ENCODE measurements at regions not wholly inside any gene's neighbourhood (a gene's known extent, or its start where the extent isn't known, plus 50 kb on each side); places are given as distances from the start of the nearest gene placed in this dataset.
"Not testable (repeated sequence)": the region's sequence is repeated elsewhere in the genome, so short reads cannot be mapped to it uniquely, and the experiment has no call there.

- DNase-seq (ENCODE audit: low read depth): not testable (repeated sequence)
Observed at GRCh38 chr9:78916884-78917283, 620.0 kb downstream of the PSAT1 start.

- no peak for DNase-seq (ENCODE audit: low read depth)
Observed at GRCh38 chr9:78918976-78919375, 622.1 kb downstream of the PSAT1 start.

DNA sequence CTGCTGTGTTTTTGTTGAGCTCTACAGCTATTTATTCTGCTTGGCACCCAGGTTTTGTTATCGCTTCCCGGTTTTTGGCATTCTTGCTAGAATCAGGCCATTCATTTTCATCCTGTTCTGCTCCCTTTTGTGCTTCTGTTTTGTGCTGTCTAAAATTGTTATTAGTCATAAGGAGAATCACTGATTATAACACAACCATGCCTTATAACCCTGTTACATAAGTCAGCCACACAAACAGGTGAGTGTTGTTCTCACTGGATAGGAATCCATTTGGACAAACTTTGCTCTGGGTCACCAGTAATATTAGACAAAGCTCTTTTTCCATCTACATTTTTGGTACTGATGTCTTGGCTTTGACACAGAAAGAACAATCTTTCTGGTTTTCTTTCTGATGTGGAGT is 622.8 kb downstream of the PSAT1 start:
- DNase-seq (ENCODE audit: low read depth): no peak

DNA sequence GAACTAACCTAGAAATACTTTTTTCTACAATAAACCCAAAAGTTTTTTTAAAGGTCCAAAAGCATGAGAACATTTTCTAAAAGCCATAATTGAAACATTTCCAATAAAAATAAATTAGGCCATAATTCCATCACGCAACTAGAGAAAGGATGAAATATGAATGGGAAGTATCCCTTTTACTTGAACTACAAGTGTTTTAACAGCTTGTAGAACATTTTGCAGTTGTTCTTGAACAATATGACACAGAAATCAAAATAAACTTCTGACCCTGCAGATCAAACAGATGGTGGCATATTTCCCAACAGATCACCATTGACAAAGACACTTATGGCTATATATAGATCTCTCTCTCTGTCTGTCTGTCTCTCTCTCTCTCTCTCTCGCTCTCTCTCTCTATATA is 624.4 kb downstream of the PSAT1 start:
- DNase-seq (ENCODE audit: low read depth): no peak

GRCh38 chr9:78923966-78924659 is 627.2 kb downstream of the PSAT1 start:
- no peak for DNase-seq (ENCODE audit: low read depth)

DNA sequence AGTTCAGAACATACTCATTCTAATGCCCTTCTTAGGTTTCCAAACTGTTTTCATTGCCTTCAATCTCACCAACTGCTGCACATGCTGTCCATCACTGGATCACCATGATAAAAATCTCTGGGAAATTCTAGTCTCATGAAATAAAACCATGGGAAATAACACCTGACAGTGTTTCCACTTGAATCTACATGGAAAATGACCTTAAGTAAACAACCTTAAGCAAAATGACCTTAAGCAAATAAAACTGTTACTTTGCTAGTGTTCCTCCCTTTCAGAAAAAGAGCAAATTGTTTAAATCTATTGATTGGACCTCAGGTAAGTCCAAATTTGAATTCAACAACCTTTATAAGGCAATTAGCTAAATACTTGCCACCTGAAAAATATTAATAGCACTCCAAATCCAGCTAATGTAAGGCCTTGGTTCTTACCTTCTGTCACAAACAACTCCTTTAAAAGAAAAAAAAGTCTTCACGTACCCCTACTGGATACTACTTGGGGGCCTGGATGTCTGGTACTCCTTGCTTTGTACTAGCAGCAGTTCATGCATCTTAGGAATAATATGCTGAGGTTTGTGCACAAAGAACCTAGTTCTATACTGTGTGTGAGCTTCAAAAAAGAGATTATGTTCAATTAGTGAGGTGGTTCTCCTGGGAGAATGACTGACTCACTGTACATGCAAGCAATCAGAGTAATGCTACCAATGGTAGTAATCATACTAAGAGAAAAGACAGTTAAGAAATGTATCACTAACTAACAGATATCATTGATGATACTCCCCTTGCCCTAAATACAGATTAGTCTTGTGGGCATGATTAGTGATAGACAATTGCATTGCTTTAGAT is 630.4 kb downstream of the PSAT1 start:
- no peak for DNase-seq (ENCODE audit: low read depth)

DNA sequence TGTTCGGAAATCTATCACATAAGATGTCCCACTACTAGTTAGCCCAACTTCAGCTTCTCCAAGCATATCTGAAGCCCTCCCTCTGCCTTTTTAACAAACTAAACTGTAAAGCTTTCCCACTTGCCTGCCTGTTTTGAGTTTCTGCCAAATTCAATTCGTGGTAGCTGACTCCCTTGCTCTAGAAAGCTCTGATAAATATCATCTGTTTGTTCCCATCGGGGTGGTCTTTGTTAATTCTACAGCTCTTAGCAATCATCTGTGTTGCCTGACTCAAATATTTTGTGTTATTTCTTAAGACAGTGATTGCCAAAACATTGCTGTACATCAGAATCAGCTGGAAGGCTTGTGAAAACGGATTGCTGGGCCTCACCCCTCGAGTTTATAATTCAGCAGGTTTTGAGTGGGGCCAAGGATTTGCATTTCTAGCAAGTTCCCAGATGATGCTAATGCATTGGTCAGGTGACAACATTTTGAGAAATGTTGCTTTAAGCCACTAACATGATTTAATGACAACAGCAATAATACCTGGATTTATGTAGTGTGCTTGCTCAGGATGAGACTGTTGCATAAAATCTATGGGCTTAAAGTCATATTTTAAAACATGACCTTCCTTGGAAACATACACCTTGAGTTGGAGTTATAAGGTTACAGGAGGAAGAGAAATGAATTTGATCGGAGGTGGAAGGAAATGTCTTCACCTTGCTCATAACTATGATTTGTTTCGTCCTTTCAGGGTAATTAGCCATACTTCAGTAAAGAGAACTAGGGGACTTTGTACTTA is 631.9 kb downstream of the PSAT1 start:
- no peak for DNase-seq (ENCODE audit: low read depth)

GRCh38 chr9:78930281-78930680 is 633.4 kb downstream of the PSAT1 start:
- DNase-seq (ENCODE audit: low read depth): no peak

- no peak for DNase-seq (ENCODE audit: low read depth)
Observed at GRCh38 chr9:78932849-78933627, 636.1 kb downstream of the PSAT1 start.

DNA sequence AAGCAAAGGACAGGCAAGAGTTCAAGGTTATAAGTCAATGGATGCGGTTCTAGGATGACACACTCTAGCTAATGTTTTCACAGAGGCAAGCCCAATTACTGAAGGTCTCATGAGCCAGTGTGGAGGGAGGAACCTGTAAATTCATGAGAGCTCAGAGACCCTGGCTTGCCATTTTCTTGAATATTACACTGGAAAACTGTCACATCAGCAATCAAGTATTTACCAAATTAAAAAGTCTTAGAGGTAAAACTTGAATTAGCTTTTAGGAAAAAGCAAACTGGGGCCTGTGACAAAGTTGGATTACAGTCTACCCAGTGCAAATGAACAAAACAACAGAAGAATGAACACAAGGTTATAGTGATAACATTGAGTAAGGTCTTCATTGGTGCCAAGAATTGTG is 636.9 kb upstream of the TLE4 start:
- no peak for DNase-seq (ENCODE audit: low read depth)

- no peak for DNase-seq (ENCODE audit: low read depth)
Observed at GRCh38 chr9:78938821-78939220, 632.9 kb upstream of the TLE4 start.

- DNase-seq (ENCODE audit: low read depth): no peak
Observed at GRCh38 chr9:78939311-78940065, 632.3 kb upstream of the TLE4 start.

GRCh38 chr9:78940121-78940855 is 631.5 kb upstream of the TLE4 start:
- DNase-seq (ENCODE audit: low read depth): no peak

- no peak for DNase-seq (ENCODE audit: low read depth)
Observed at GRCh38 chr9:78954286-78954685, 617.5 kb upstream of the TLE4 start.

- no peak for DNase-seq (ENCODE audit: low read depth)
Observed at GRCh38 chr9:78958892-78959291, 612.9 kb upstream of the TLE4 start.

GRCh38 chr9:78962156-78962555 is 609.6 kb upstream of the TLE4 start:
- no peak for DNase-seq (ENCODE audit: low read depth)

GRCh38 chr9:78963911-78964310 is 607.9 kb upstream of the TLE4 start:
- DNase-seq (ENCODE audit: low read depth): no peak

DNA sequence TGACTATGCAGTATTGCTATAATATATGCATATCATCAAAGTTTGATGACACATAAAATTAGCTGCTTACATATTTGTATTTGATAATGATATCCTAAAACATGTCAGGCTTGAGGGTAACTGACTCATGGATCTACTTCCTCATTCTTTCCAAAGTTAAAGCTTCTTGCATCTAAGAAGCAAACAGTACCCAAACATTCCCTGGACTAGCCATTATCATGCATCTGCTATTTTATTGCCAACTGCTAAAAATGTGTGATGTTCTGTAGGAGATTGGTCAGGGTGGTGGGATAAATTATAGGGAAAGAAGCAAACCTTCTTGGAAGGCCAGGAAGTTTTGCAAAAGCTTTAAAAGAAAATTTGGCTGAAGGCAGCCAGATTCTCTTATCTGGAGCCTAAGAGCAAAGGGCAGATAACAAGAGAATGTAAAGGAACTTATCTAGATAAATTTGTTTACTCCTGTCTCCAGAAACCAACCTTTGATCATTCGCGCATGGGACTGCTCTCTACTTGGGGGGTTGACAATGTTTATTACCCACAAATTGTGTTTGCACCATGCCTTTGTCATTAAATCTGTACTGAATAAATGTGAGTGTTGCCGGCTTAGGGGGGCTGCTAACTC is 604.1 kb upstream of the TLE4 start:
- DNase-seq (ENCODE audit: low read depth): no peak

DNA sequence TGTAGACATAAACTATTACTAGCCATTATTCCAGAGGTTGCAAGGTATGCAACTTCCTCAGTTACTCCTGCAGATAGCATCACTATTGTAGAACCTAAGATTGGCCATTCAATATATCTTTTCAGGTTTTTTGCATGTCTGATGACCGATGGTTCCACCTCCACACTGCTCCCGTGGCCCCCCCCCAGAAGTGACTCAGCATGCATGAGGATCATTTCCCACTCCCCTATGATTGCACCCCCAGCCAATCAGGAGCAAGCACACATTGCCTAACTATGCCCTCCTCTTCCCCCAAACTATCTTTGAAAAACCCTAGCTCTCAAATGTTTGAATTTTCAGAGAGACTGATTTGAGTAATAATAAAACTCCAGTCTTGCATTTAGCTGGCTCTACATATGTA is 601.4 kb upstream of the TLE4 start:
- no peak for DNase-seq (ENCODE audit: low read depth)

GRCh38 chr9:78971540-78971939 is 600.2 kb upstream of the TLE4 start:
- no peak for DNase-seq (ENCODE audit: low read depth)
